SU-DHL-6 (cell line): ENCODE measurements at regions not wholly inside any gene's neighbourhood (a gene's known extent, or its start where the extent isn't known, plus 50 kb on each side); places are given as distances from the start of the nearest gene placed in this dataset.

Source experiments
- H2AFZ ChIP-seq: fragments of 200-600 bp; sonication (generic); 2 replicates; pipeline ENCODE4 v1.6.1; 2014; ENCODE audit warnings: low read depth, mild to moderate bottlenecking, moderate library complexity, mixed read lengths, antibody characterized with exemption, low read length; ENCODE audit not compliant: severe bottlenecking
- H3F3A ChIP-seq: fragments of 200-600 bp; shearing (Covaris generic); 2 replicates; pipeline ENCODE4 v1.6.0; 2016; ENCODE audit warnings: antibody characterized with exemption, mild to moderate bottlenecking; ENCODE audit not compliant: insufficient read depth
- H3K27ac ChIP-seq: fragments of 200-600 bp; sonication (generic); 2 replicates; pipeline ENCODE4 v1.5.1; 2016; ENCODE audit warnings: low read depth, mild to moderate bottlenecking, low read length, moderate library complexity, mixed read lengths
- H3K27me3 ChIP-seq: fragments of 200-600 bp; sonication (generic), shearing (Covaris generic); 2 replicates; pipeline ENCODE4 v1.6.0; 2014; ENCODE audit warnings: mild to moderate bottlenecking, low read length
- H3K36me3 ChIP-seq: fragments of 200-600 bp; sonication (generic); 2 replicates; pipeline ENCODE4 v1.6.1; 2014; ENCODE audit warnings: mild to moderate bottlenecking, low read length, mixed read lengths
- H3K4me2 ChIP-seq: fragments of 300-600, 200-600 bp; shearing (Covaris generic), sonication (generic); 2 replicates; pipeline ENCODE4 v1.6.0; 2014; ENCODE audit warnings: low read length, low read depth, mild to moderate bottlenecking; ENCODE audit not compliant: poor library complexity, severe bottlenecking
- H3K4me3 ChIP-seq: fragments of 200-600 bp; sonication (generic); 2 replicates; pipeline ENCODE4 v1.5.1; 2014; ENCODE audit warnings: antibody characterized with exemption, low read length, mild to moderate bottlenecking, mixed read lengths; ENCODE audit not compliant: insufficient read depth, poor library complexity, severe bottlenecking
- H3K79me2 ChIP-seq: fragments of 200-600 bp; sonication (generic); 2 replicates; pipeline ENCODE4 v1.6.1; 2014; ENCODE audit warnings: mild to moderate bottlenecking, low read length, moderate library complexity; ENCODE audit not compliant: insufficient read depth
- H3K9ac ChIP-seq: fragments of 200-600 bp; sonication (generic); 2 replicates; pipeline ENCODE4 v1.7.0; 2014; ENCODE audit warnings: mild to moderate bottlenecking, low read length
- H3K9me2 ChIP-seq: fragments of 200-600 bp; sonication (generic); replicated peaks from 2 replicates; pipeline ENCODE4 v1.6.1; 2014; ENCODE audit warnings: low read length; ENCODE audit not compliant: insufficient read depth
- H3K9me3 ChIP-seq: fragments of 200-600 bp; sonication (generic); 2 replicates; pipeline ENCODE4 v1.6.1; 2014; ENCODE audit warnings: low read length, mixed read lengths; ENCODE audit not compliant: insufficient read depth
- H4K20me1 ChIP-seq: fragments of 200-600 bp; sonication (generic); 2 replicates; pipeline ENCODE4 v1.6.1; 2014; ENCODE audit warnings: low read depth, mild to moderate bottlenecking, antibody characterized with exemption, low read length, moderate library complexity, mixed read lengths
- CTCF ChIP-seq: fragments of 200-600 bp; sonication (generic); IDR thresholded peaks from one replicate; pipeline ENCODE4 v1.5.1; 2017; ENCODE audit warnings: antibody characterized with exemption, mild to moderate bottlenecking, low read length, moderate library complexity; ENCODE audit not compliant: insufficient read depth, poor library complexity, severe bottlenecking
- EZH2phosphoT487 ChIP-seq: fragments of 200-600 bp; sonication (generic), shearing (Covaris generic); conservative IDR thresholded peaks from 2 replicates; pipeline ENCODE4 v1.6.1; 2018; ENCODE audit warnings: mild to moderate bottlenecking, antibody characterized with exemption, low read length, moderate library complexity, mixed read lengths

GRCh38 chr1:48057249-48057648, 60.1 kb upstream of the TRABD2B start:
- H3K9me2 ChIP-seq = no peaks in the 10 kb centered on the region
- H4K20me1 ChIP-seq = no peaks in the 10 kb centered on the region
- H3K79me2 ChIP-seq = no peaks in the 10 kb centered on the region
- no peak overlapping the region for H3K9ac ChIP-seq
- no peak overlapping the region for H3K27ac ChIP-seq
- no peak for TF ChIP-seq CTCF
- no peak for TF ChIP-seq EZH2phosphoT487
- H3K27me3 ChIP-seq = no peaks in the 10 kb centered on the region
- no peaks in the 10 kb centered on the region for H3K36me3 ChIP-seq
- no peaks in the 10 kb centered on the region for H3F3A ChIP-seq
- no peak overlapping the region for H3K4me3 ChIP-seq
- no peak overlapping the region for H2AFZ ChIP-seq
- no peak overlapping the region for H3K4me2 ChIP-seq
- no peaks in the 10 kb centered on the region for H3K9me3 ChIP-seq

GRCh38 chr1:48055876-48056764, 58.9 kb upstream of the TRABD2B start:
- Histone ChIP-seq H3K79me2 (no peaks in the 10 kb centered on the region), H3K36me3 (no peaks in the 10 kb centered on the region), H3K9me3 (no peaks in the 10 kb centered on the region), H2AFZ (no peak overlapping the region), H3K27ac (no peak overlapping the region), H3K27me3 (no peaks in the 10 kb centered on the region), H3F3A (no peaks in the 10 kb centered on the region), H3K4me2 (no peak overlapping the region), H3K9ac (no peak overlapping the region), H3K4me3 (no peak overlapping the region), H4K20me1 (no peaks in the 10 kb centered on the region), H3K9me2 (no peaks in the 10 kb centered on the region)
- no peak for TF ChIP-seq EZH2phosphoT487
- TF ChIP-seq CTCF = no peak

DNA sequence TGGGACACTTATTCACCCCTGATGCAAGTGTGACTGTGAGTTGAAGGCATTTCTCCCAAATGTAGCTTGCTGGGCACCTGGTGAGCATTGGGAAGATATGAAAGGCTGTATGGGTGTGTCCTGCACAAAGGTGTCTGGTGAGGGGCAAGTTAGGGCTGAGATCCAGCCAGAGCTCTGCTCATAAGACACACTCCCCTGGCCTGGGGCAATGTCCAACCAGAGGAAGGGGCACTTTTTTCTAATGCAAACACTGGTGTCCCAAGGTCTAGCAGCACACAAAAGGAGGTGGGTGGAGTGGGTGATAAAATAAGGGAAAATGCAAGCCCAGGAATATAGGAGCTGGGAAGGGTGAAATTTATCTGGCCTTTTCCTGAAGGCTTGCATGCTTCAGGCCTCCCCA, 57.0 kb upstream of the TRABD2B start:
- no peaks in the 10 kb centered on the region for H3K79me2 ChIP-seq
- no peaks in the 10 kb centered on the region for H3K27me3 ChIP-seq
- no peak overlapping the region for H3K9ac ChIP-seq
- no peak overlapping the region for H3K27ac ChIP-seq
- H2AFZ ChIP-seq = no peak overlapping the region
- TF ChIP-seq CTCF = no peak
- TF ChIP-seq EZH2phosphoT487 = no peak
- no peak overlapping the region for H3K4me2 ChIP-seq
- no peaks in the 10 kb centered on the region for H3K36me3 ChIP-seq
- no peak overlapping the region for H3K4me3 ChIP-seq
- no peaks in the 10 kb centered on the region for H4K20me1 ChIP-seq
- no peaks in the 10 kb centered on the region for H3K9me3 ChIP-seq
- no peaks in the 10 kb centered on the region for H3K9me2 ChIP-seq
- no peaks in the 10 kb centered on the region for H3F3A ChIP-seq
